ENCODE measurements at regions not wholly inside any gene's neighbourhood (a gene's known extent, or its start where the extent isn't known, plus 50 kb on each side); places are given as distances from the start of the nearest gene placed in this dataset.
"Not testable (repeated sequence)": the region's sequence is repeated elsewhere in the genome, so short reads cannot be mapped to it uniquely, and the experiment has no call there.

- TF ChIP-seq POLR2A (IDR thresholded peaks at IDR 0.05) (no peak), POLR2AphosphoS5 (IDR thresholded peaks at IDR 0.05) (no peak), EP300 (IDR thresholded peaks at IDR 0.05) (no peak), CTCF (IDR thresholded peaks at IDR 0.05) (no peak)
- Histone ChIP-seq H3K27ac (no peak overlapping the region), H3K4me3 (no peak overlapping the region), H3K4me1 (peaks cover 0 to 8% (median 1%) of the 10 kb centered on the region in 4 donors), H3K9me3 (no peaks in the 10 kb centered on the region), H3K36me3 (no peaks in the 10 kb centered on the region), H3K27me3 (no peaks in the 10 kb centered on the region)
- intact Hi-C loops (cut with DNase I; ENCODE audit: low total_unique reads): no loop called here
- no peak for DNase-seq
- 72 to 92% (median 89%) methylated on average over 1 of the region's 1 CpG for WGBS, 5 donors
Measured at GRCh38 chr5:90051756-90052155, 357.8 kb downstream of the CETN3 start.

- Histone ChIP-seq H3K4me1 (no peaks in the 10 kb centered on the region), H3K4me3 (no peak overlapping the region), H3K36me3 (no peaks in the 10 kb centered on the region), H3K27ac (no peak overlapping the region), H3K27me3 (no peaks in the 10 kb centered on the region), H3K9me3 (peaks cover 0 to 10% (median 2%) of the 10 kb centered on the region in 4 donors)
- TF ChIP-seq POLR2AphosphoS5 (IDR thresholded peaks at IDR 0.05): no peak
- TF ChIP-seq EP300 (IDR thresholded peaks at IDR 0.05): no peak
- no peak for TF ChIP-seq POLR2A (IDR thresholded peaks at IDR 0.05)
- no peak for TF ChIP-seq CTCF (IDR thresholded peaks at IDR 0.05)
- WGBS, 5 donors: 83 to 93% (median 89%) methylated on average over 2 of the region's 2 CpGs
- DNase-seq: no peak
- intact Hi-C loops (cut with DNase I; ENCODE audit: low total_unique reads): no loop called here
Measured at GRCh38 chr5:90050103-90050502, 359.5 kb downstream of the CETN3 start.

GRCh38 chr5:90047113-90047512 lies 362.4 kb downstream of the CETN3 start:
- H3K36me3 ChIP-seq: no peaks in the 10 kb centered on the region
- intact Hi-C loops (cut with DNase I; ENCODE audit: low total_unique reads): no loop called here
- WGBS, 5 donors: 68 to 85% (median 73%) methylated on average over 5 of the region's 5 CpGs
- no peaks in the 10 kb centered on the region for H3K4me1 ChIP-seq
- DNase-seq: no peak
- TF ChIP-seq POLR2AphosphoS5 (IDR thresholded peaks at IDR 0.05): no peak
- TF ChIP-seq CTCF (IDR thresholded peaks at IDR 0.05): no peak
- TF ChIP-seq EP300 (IDR thresholded peaks at IDR 0.05): no peak
- TF ChIP-seq POLR2A (IDR thresholded peaks at IDR 0.05): no peak
- H3K27ac ChIP-seq: no peak overlapping the region
- H3K9me3 ChIP-seq: peaks cover 0 to 18% (median 3%) of the 10 kb centered on the region in 4 donors
- no peaks in the 10 kb centered on the region for H3K27me3 ChIP-seq
- H3K4me3 ChIP-seq: no peak overlapping the region

- H3K4me1 ChIP-seq; H3K27me3 ChIP-seq; DNase-seq; H3K27ac ChIP-seq; H3K4me3 ChIP-seq; H3K36me3 ChIP-seq; intact Hi-C loops (cut with DNase I; ENCODE audit: low total_unique reads): not testable (repeated sequence)
- WGBS, 5 donors: 74 to 93% (median 83%) methylated on average over 3 to 4 of the region's 4 CpGs
- peaks cover 0 to 20% (median 4%) of the 10 kb centered on the region in 4 donors for H3K9me3 ChIP-seq
Measured at GRCh38 chr5:90040082-90040481, 369.5 kb downstream of the CETN3 start.

GRCh38 chr5:90037646-90038045 lies 371.9 kb downstream of the CETN3 start:
- Histone ChIP-seq H3K27me3 (no peaks in the 10 kb centered on the region), H3K36me3 (no peaks in the 10 kb centered on the region), H3K27ac (no peak overlapping the region), H3K9me3 (peaks cover 0 to 18% (median 6%) of the 10 kb centered on the region in 4 donors), H3K4me3 (no peak overlapping the region), H3K4me1 (no peaks in the 10 kb centered on the region)
- TF ChIP-seq CTCF (IDR thresholded peaks at IDR 0.05) (no peak), POLR2A (IDR thresholded peaks at IDR 0.05) (no peak), POLR2AphosphoS5 (IDR thresholded peaks at IDR 0.05) (no peak), EP300 (IDR thresholded peaks at IDR 0.05) (no peak)
- no peak for DNase-seq
- intact Hi-C loops (cut with DNase I; ENCODE audit: low total_unique reads): no loop called here
- WGBS, 5 donors: 56 to 65% (median 62%) methylated on average over 4 of the region's 4 CpGs

All from stomach (tissue), 8 donors.